Thyroid gland (tissue), 4 donors: ENCODE measurements at regions not wholly inside any gene's neighbourhood (a gene's known extent, or its start where the extent isn't known, plus 50 kb on each side); places are given as distances from the start of the nearest gene placed in this dataset.

Experiments used
- POLR2A ChIP-seq, 2 donors: fragments of 450-650 bp; IDR thresholded peaks; one replicate each; pipeline ENCODE4 v1.6.1; 2017; ENCODE audit warnings: antibody characterized with exemption in 2 of 2, mild to moderate bottlenecking in 2 of 2, moderate library complexity in 1 of 2
- TF ChIP-seq, protein P1 (sequence below), 6 experiments: fragments of 200-600 bp in 3 of 6; fragments of 450-650 bp in 3 of 6; sonication (generic) in 3 of 6; IDR thresholded peaks; one replicate each; pipeline ENCODE4 v1.5.1; 2016 to 2019; ENCODE audit warnings: antibody characterized with exemption in 6 of 6, mild to moderate bottlenecking in 2 of 6, inconsistent platforms in 1 of 6, moderate library complexity in 1 of 6

DNA sequence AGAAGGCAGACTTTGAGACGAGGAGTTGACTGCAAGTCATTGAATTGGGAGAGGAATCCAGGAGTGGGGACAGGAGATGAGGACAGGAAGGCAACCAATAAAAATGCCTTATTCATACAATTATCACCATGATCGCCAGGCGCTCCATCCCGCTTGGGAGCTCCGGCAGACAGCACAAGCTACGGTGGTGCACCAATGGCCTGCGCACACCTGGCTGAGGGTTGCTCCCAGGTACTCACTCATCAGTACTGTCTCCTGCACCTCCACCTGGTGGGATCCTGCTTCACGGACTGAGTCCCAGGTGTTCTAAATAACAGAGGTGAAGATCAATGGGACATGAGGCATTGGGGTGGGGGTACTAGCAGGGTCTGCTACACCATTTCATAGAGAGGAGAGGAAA lies 160.0 kb upstream of the TNRC6C start:
- TF ChIP-seq, protein P1, sequence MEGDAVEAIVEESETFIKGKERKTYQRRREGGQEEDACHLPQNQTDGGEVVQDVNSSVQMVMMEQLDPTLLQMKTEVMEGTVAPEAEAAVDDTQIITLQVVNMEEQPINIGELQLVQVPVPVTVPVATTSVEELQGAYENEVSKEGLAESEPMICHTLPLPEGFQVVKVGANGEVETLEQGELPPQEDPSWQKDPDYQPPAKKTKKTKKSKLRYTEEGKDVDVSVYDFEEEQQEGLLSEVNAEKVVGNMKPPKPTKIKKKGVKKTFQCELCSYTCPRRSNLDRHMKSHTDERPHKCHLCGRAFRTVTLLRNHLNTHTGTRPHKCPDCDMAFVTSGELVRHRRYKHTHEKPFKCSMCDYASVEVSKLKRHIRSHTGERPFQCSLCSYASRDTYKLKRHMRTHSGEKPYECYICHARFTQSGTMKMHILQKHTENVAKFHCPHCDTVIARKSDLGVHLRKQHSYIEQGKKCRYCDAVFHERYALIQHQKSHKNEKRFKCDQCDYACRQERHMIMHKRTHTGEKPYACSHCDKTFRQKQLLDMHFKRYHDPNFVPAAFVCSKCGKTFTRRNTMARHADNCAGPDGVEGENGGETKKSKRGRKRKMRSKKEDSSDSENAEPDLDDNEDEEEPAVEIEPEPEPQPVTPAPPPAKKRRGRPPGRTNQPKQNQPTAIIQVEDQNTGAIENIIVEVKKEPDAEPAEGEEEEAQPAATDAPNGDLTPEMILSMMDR (IDR thresholded peaks at IDR 0.05) = no peak
- TF ChIP-seq POLR2A (IDR thresholded peaks at IDR 0.05) = no peak
